ENCODE measurements at regions not wholly inside any gene's neighbourhood (a gene's known extent, or its start where the extent isn't known, plus 50 kb on each side); places are given as distances from the start of the nearest gene placed in this dataset.
A peak's percentile ranks its signal among the peaks of the same experiment; 100 is the strongest.

- no peak for DNase-seq
- in situ Hi-C loops (cut with MboI) = no loop called here
- no peak overlapping the region for H3K27ac ChIP-seq
- H3K9ac ChIP-seq = no peak overlapping the region
- no peaks in the 10 kb centered on the region for H3F3A ChIP-seq (ENCODE audit: insufficient read depth)
- TF ChIP-seq EZH2 (IDR thresholded peaks at IDR 0.05; ENCODE audit: insufficient read depth, poor library complexity, severe bottlenecking) (no peak), EZH2phosphoT487 (IDR thresholded peaks at IDR 0.05; ENCODE audit: insufficient read depth, low read depth) (no peak)
- no peaks in the 10 kb centered on the region for H3K27me3 ChIP-seq (replicated peaks; ENCODE audit: insufficient read depth)
- no peaks in the 10 kb centered on the region for H4K20me1 ChIP-seq (ENCODE audit: insufficient read depth)
- 98% methylated on average over 2 of the region's 2 CpGs for WGBS, 2 experiments (ENCODE audit: low coverage in 1 of 2, low lambda C conversion rate in 2 of 2, missing lambda C conversion rate in 2 of 2)
- H3K4me3 ChIP-seq = no peak overlapping the region
- no peaks in the 10 kb centered on the region for H3K36me3 ChIP-seq (ENCODE audit: low read depth)
- no peaks in the 10 kb centered on the region for H3K4me1 ChIP-seq (ENCODE audit: insufficient read depth)
- no peaks in the 10 kb centered on the region for H3K9me3 ChIP-seq (ENCODE audit: low read depth)
- no peaks in the 10 kb centered on the region for H3K79me2 ChIP-seq (ENCODE audit: insufficient read depth)
- no peak overlapping the region for H3K4me2 ChIP-seq (ENCODE audit: unreplicated experiment)
- H2AFZ ChIP-seq = no peak overlapping the region
- no peaks in the 10 kb centered on the region for H3K9me2 ChIP-seq (ENCODE audit: insufficient read depth)
Measured at GRCh38 chr7:46622251-46622650, 701.2 kb upstream of the IGFBP3 start.

GRCh38 chr7:46619723-46620310, 698.7 kb upstream of the IGFBP3 start:
- no peaks in the 10 kb centered on the region for H3K36me3 ChIP-seq (ENCODE audit: low read depth)
- no peaks in the 10 kb centered on the region for H3F3A ChIP-seq (ENCODE audit: insufficient read depth)
- no peaks in the 10 kb centered on the region for H3K9me2 ChIP-seq (ENCODE audit: insufficient read depth)
- no peak overlapping the region for H3K27ac ChIP-seq
- no peak overlapping the region for H3K4me2 ChIP-seq (ENCODE audit: unreplicated experiment)
- in situ Hi-C loops (cut with MboI) = no loop called here
- H3K79me2 ChIP-seq (ENCODE audit: insufficient read depth) = no peaks in the 10 kb centered on the region
- no peak overlapping the region for H3K9ac ChIP-seq
- no peak overlapping the region for H3K4me3 ChIP-seq
- H4K20me1 ChIP-seq (ENCODE audit: insufficient read depth) = no peaks in the 10 kb centered on the region
- H3K9me3 ChIP-seq (ENCODE audit: low read depth) = no peaks in the 10 kb centered on the region
- 74 to 88% methylated on average over 3 of the region's 3 CpGs for WGBS, 2 experiments (ENCODE audit: low coverage in 1 of 2, low lambda C conversion rate in 2 of 2, missing lambda C conversion rate in 2 of 2)
- H3K4me1 ChIP-seq (ENCODE audit: insufficient read depth) = no peaks in the 10 kb centered on the region
- H2AFZ ChIP-seq = no peak overlapping the region
- no peaks in the 10 kb centered on the region for H3K27me3 ChIP-seq (replicated peaks; ENCODE audit: insufficient read depth)
- no peak for DNase-seq
- TF ChIP-seq EZH2phosphoT487 (IDR thresholded peaks at IDR 0.05; ENCODE audit: insufficient read depth, low read depth) (no peak), EZH2 (IDR thresholded peaks at IDR 0.05; ENCODE audit: insufficient read depth, poor library complexity, severe bottlenecking) (no peak)

GRCh38 chr7:46616636-46617035, 695.6 kb upstream of the IGFBP3 start:
- H3K27ac ChIP-seq = no peak overlapping the region
- DNase-seq = peak; percentile 20
- H3F3A ChIP-seq (ENCODE audit: insufficient read depth) = no peaks in the 10 kb centered on the region
- no peak overlapping the region for H2AFZ ChIP-seq
- H3K4me3 ChIP-seq = no peak overlapping the region
- in situ Hi-C loops (cut with MboI) = no loop called here
- TF ChIP-seq EZH2 (IDR thresholded peaks at IDR 0.05; ENCODE audit: insufficient read depth, poor library complexity, severe bottlenecking) (no peak), EZH2phosphoT487 (IDR thresholded peaks at IDR 0.05; ENCODE audit: insufficient read depth, low read depth) (no peak)
- no peak overlapping the region for H3K9ac ChIP-seq
- H4K20me1 ChIP-seq (ENCODE audit: insufficient read depth) = no peaks in the 10 kb centered on the region
- H3K4me1 ChIP-seq (ENCODE audit: insufficient read depth) = no peaks in the 10 kb centered on the region
- WGBS, 2 experiments (ENCODE audit: low coverage in 1 of 2, low lambda C conversion rate in 2 of 2, missing lambda C conversion rate in 2 of 2) = 85 to 100% methylated on average over 1 of the region's 1 CpG
- no peaks in the 10 kb centered on the region for H3K36me3 ChIP-seq (ENCODE audit: low read depth)
- H3K9me3 ChIP-seq (ENCODE audit: low read depth) = no peaks in the 10 kb centered on the region
- H3K79me2 ChIP-seq (ENCODE audit: insufficient read depth) = no peaks in the 10 kb centered on the region
- H3K9me2 ChIP-seq (ENCODE audit: insufficient read depth) = no peaks in the 10 kb centered on the region
- no peak overlapping the region for H3K4me2 ChIP-seq (ENCODE audit: unreplicated experiment)
- no peaks in the 10 kb centered on the region for H3K27me3 ChIP-seq (replicated peaks; ENCODE audit: insufficient read depth)

- no peaks in the 10 kb centered on the region for H3K79me2 ChIP-seq (ENCODE audit: insufficient read depth)
- H3K9me3 ChIP-seq (ENCODE audit: low read depth) = no peaks in the 10 kb centered on the region
- H3K27ac ChIP-seq = no peak overlapping the region
- 69 to 100% methylated on average over 1 of the region's 1 CpG for WGBS, 2 experiments (ENCODE audit: low coverage in 1 of 2, low lambda C conversion rate in 2 of 2, missing lambda C conversion rate in 2 of 2)
- in situ Hi-C loops (cut with MboI) = no loop called here
- no peaks in the 10 kb centered on the region for H3K4me1 ChIP-seq (ENCODE audit: insufficient read depth)
- H3K4me2 ChIP-seq (ENCODE audit: unreplicated experiment) = no peak overlapping the region
- H3F3A ChIP-seq (ENCODE audit: insufficient read depth) = no peaks in the 10 kb centered on the region
- H3K9ac ChIP-seq = no peak overlapping the region
- no peak overlapping the region for H3K4me3 ChIP-seq
- H3K27me3 ChIP-seq (replicated peaks; ENCODE audit: insufficient read depth) = no peaks in the 10 kb centered on the region
- TF ChIP-seq EZH2phosphoT487 (IDR thresholded peaks at IDR 0.05; ENCODE audit: insufficient read depth, low read depth) (no peak), EZH2 (IDR thresholded peaks at IDR 0.05; ENCODE audit: insufficient read depth, poor library complexity, severe bottlenecking) (no peak)
- no peaks in the 10 kb centered on the region for H4K20me1 ChIP-seq (ENCODE audit: insufficient read depth)
- no peaks in the 10 kb centered on the region for H3K36me3 ChIP-seq (ENCODE audit: low read depth)
- H3K9me2 ChIP-seq (ENCODE audit: insufficient read depth) = no peaks in the 10 kb centered on the region
- H2AFZ ChIP-seq = no peak overlapping the region
- no peak for DNase-seq
Measured at GRCh38 chr7:46613551-46613950, 692.5 kb upstream of the IGFBP3 start.

GRCh38 chr7:46613116-46613515, 692.0 kb upstream of the IGFBP3 start:
- DNase-seq = no peak
- no peaks in the 10 kb centered on the region for H3K9me2 ChIP-seq (ENCODE audit: insufficient read depth)
- in situ Hi-C loops (cut with MboI) = no loop called here
- no peaks in the 10 kb centered on the region for H3F3A ChIP-seq (ENCODE audit: insufficient read depth)
- no peaks in the 10 kb centered on the region for H3K4me1 ChIP-seq (ENCODE audit: insufficient read depth)
- WGBS, 2 experiments (ENCODE audit: low coverage in 1 of 2, low lambda C conversion rate in 2 of 2, missing lambda C conversion rate in 2 of 2) = 92 to 94% methylated on average over 5 of the region's 5 CpGs
- H3K27ac ChIP-seq = no peak overlapping the region
- no peak overlapping the region for H3K9ac ChIP-seq
- no peak overlapping the region for H3K4me2 ChIP-seq (ENCODE audit: unreplicated experiment)
- no peak for TF ChIP-seq EZH2 (IDR thresholded peaks at IDR 0.05; ENCODE audit: insufficient read depth, poor library complexity, severe bottlenecking)
- TF ChIP-seq EZH2phosphoT487 (IDR thresholded peaks at IDR 0.05; ENCODE audit: insufficient read depth, low read depth) = no peak
- no peaks in the 10 kb centered on the region for H3K36me3 ChIP-seq (ENCODE audit: low read depth)
- no peaks in the 10 kb centered on the region for H3K9me3 ChIP-seq (ENCODE audit: low read depth)
- H2AFZ ChIP-seq = no peak overlapping the region
- H3K79me2 ChIP-seq (ENCODE audit: insufficient read depth) = no peaks in the 10 kb centered on the region
- H4K20me1 ChIP-seq (ENCODE audit: insufficient read depth) = no peaks in the 10 kb centered on the region
- H3K27me3 ChIP-seq (replicated peaks; ENCODE audit: insufficient read depth) = no peaks in the 10 kb centered on the region
- H3K4me3 ChIP-seq = no peak overlapping the region

Data from GM23248 (cell line).